Brain microvascular endothelial cell (primary cell): ENCODE measurements at regions not wholly inside any gene's neighbourhood (a gene's known extent, or its start where the extent isn't known, plus 50 kb on each side); places are given as distances from the start of the nearest gene placed in this dataset.

Experiments used
- DNase-seq: peaks from one replicate; pipeline ENCODE4 v3.0.0-alpha.2; 2020
- H3K27ac ChIP-seq: fragments of 250-450 bp; sonication (Bioruptor Pico); 2 replicates; pipeline ENCODE4 v1.5.1; 2020; ENCODE audit warnings: mild to moderate bottlenecking, moderate library complexity
- H3K27me3 ChIP-seq: fragments of 250-450 bp; sonication (Bioruptor Pico); replicated peaks from 2 replicates; pipeline ENCODE4 v1.5.1; 2020; ENCODE audit warnings: mild to moderate bottlenecking
- H3K36me3 ChIP-seq: fragments of 250-450 bp; sonication (Bioruptor Pico); replicated peaks from 2 replicates; pipeline ENCODE4 v1.5.1; 2020; ENCODE audit warnings: mild to moderate bottlenecking
- H3K4me3 ChIP-seq: 2 replicates; pipeline ENCODE4 v1.5.1; 2011; ENCODE audit warnings: low read depth, mild to moderate bottlenecking, control low read depth, low read length, moderate library complexity
- CTCF ChIP-seq: IDR thresholded peaks from 2 replicates; pipeline ENCODE4 v1.5.1; 2011; ENCODE audit warnings: low read depth, mild to moderate bottlenecking, moderate library complexity, low read length, control low read depth, inconsistent platforms; ENCODE audit errors: missing control alignments
- in situ Hi-C: cut with HindIII; loops from 2 replicates; pipeline ENCODE4 v1.10.0; 2017; ENCODE audit warnings: low sequenced_read_pairs, low pct_ligation_motif_present

DNA sequence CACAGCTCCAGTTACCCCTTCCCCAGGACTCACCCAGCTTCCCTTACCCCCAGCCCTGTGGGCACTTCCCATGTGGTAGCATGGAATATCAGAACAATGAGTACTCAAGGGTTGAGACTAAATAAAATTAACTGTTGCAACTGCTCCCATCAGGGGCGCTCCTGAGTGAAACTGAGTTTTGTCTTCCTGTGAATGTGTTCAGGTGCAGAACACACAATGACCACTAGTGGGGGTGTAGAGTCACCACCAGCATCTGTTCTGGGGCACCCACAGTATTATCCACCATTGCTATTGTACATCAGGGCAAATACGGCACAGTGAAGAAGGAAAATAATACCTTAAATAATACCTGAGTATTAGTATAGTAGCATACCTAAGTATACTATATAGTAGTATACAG, 689.7 kb downstream of the TBC1D22A start:
- DNase-seq, result no peak
- no peaks in the 10 kb centered on the region for H3K36me3 ChIP-seq

DNA sequence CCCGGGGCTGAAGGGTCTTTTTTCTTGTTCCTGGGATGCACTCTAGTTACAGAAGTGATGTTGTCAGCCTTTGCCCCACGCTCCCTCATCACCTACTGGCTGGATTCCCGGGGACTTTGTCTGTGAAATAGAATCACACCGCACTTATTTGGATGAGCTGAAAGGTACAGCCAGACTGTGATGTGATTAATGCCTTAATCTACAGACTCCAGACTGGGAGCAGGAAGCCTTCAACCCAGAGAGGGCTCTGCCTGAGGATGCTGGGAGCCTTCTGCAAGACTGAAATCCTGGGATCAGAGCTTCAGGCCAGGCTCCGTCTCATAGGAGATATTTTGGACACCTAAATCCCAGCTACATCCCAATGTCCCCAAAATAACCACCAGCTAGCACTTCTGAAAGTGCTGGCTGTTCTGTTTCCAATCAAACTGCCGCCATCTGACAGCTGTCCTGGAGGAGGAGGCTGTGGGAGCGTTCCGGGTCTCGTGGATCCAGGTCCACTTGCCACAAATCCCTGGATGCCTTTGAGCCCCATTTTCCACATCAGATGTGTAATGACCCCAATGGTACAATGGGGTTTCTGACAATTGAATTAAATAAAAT, 688.5 kb downstream of the TBC1D22A start:
- TF ChIP-seq CTCF, result no peak
- in situ Hi-C loops, result no loop called here
- H3K36me3 ChIP-seq, result no peaks in the 10 kb centered on the region
- no peak overlapping the region for H3K27ac ChIP-seq
- no peak for DNase-seq
- H3K27me3 ChIP-seq, result no peaks in the 10 kb centered on the region
- H3K4me3 ChIP-seq, result no peak overlapping the region

More for the DNA sequence above, 689.7 kb downstream of the TBC1D22A start:
- no peaks in the 10 kb centered on the region for H3K27me3 ChIP-seq
- TF ChIP-seq CTCF, result peak; percentile 18
- no peak overlapping the region for H3K27ac ChIP-seq
- H3K4me3 ChIP-seq, result no peak overlapping the region
- in situ Hi-C loops, result no loop called here

GRCh38 chr22:47449508-47450270, 687.2 kb downstream of the TBC1D22A start:
- in situ Hi-C loops, result no loop called here

GRCh38 chr22:47448231-47449223, 686.1 kb downstream of the TBC1D22A start:
- in situ Hi-C loops, result no loop called here
- Histone ChIP-seq H3K27ac (no peak overlapping the region), H3K36me3 (no peaks in the 10 kb centered on the region), H3K27me3 (no peaks in the 10 kb centered on the region), H3K4me3 (no peak overlapping the region)
- DNase-seq, result no peak
- TF ChIP-seq CTCF, result no peak

More at GRCh38 chr22:47449508-47450270, 687.2 kb downstream of the TBC1D22A start:
- Histone ChIP-seq H3K27me3 (no peaks in the 10 kb centered on the region), H3K36me3 (no peaks in the 10 kb centered on the region), H3K4me3 (no peak overlapping the region), H3K27ac (no peak overlapping the region)
- no peak for DNase-seq
- no peak for TF ChIP-seq CTCF

DNA sequence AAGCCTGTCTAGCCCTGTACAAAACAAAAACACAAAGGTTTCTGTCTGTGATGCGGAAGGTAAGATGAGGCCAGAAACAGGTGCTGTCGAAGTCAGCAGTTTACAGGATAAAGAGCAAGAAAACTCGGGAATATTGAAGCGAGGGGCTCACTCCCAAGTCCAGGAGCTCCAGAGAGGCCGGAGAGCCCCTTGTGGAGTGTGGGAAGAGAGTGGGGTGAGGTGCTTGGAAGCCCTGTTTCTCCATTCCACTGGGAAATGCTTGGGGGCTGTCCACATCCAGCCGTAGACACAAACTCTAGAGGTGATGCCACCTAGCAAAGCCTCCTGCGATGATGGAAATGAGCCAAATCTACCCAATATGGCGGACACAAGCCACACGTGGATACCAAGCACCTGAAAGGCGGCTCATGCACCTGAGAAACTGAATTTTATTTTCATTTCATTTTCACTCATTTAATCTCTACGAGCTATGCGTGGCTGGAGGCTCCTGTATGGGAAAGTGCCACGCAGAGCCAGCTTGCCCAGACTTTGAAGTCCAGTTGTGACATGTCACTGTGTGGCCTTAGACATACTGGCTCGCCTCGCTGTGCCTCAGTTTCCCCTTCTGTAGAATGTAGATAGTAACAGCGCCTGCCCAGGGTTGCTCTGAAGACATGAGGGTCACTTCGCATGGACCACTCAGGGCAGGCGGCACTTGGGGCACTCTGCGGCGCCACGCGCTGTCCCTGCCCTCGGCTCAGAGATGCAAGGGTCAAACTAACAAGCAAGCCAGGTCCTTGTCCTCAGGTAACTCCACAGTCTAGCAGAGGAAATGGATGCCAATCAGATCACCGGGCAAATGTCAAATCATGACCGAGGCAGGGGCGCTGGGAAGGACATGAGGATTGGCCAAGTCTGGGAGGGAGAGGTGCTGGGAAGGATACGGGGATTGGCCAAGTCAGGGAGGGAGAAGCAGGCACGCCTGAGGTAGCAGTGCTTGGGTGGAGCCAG, 684.7 kb downstream of the TBC1D22A start:
- in situ Hi-C loops, result no loop called here
- no peak for TF ChIP-seq CTCF
- Histone ChIP-seq H3K27ac (no peak overlapping the region), H3K4me3 (no peak overlapping the region), H3K27me3 (no peaks in the 10 kb centered on the region), H3K36me3 (no peaks in the 10 kb centered on the region)
- DNase-seq, result no peak
